ENCODE measurements at regions not wholly inside any gene's neighbourhood (a gene's known extent, or its start where the extent isn't known, plus 50 kb on each side); places are given as distances from the start of the nearest gene placed in this dataset.

- DNase-seq (ENCODE audit: low read depth) = no peak
- H3K36me3 ChIP-seq (ENCODE audit: control insufficient read depth, insufficient read depth, low read length) = no peaks in the 10 kb centered on the region
- no peak for TF ChIP-seq CTCF (IDR thresholded peaks at IDR 0.05; ENCODE audit: insufficient read depth, low read length, severe bottlenecking)
- H3K4me3 ChIP-seq (ENCODE audit: low read depth, low read length) = no peak overlapping the region
- H3K27me3 ChIP-seq (ENCODE audit: control insufficient read depth, insufficient read depth, low read length) = no peaks in the 10 kb centered on the region
- peak; percentile 23 for FAIRE-seq
These were observed 95.7 kb upstream of the CLDN10 start for GRCh38 chr13:95456815-95457214.

GRCh38 chr13:95457294-95457693 is 95.2 kb upstream of the CLDN10 start:
- no peak for FAIRE-seq
- Histone ChIP-seq H3K36me3 (ENCODE audit: control insufficient read depth, insufficient read depth, low read length) (no peaks in the 10 kb centered on the region), H3K27me3 (ENCODE audit: control insufficient read depth, insufficient read depth, low read length) (no peaks in the 10 kb centered on the region), H3K4me3 (ENCODE audit: low read depth, low read length) (no peak overlapping the region)
- DNase-seq (ENCODE audit: low read depth) = no peak
- no peak for TF ChIP-seq CTCF (IDR thresholded peaks at IDR 0.05; ENCODE audit: insufficient read depth, low read length, severe bottlenecking)

GRCh38 chr13:95462801-95463200 is 89.7 kb upstream of the CLDN10 start:
- Histone ChIP-seq H3K4me3 (ENCODE audit: low read depth, low read length) (no peak overlapping the region), H3K27me3 (ENCODE audit: control insufficient read depth, insufficient read depth, low read length) (no peaks in the 10 kb centered on the region), H3K36me3 (ENCODE audit: control insufficient read depth, insufficient read depth, low read length) (no peaks in the 10 kb centered on the region)
- TF ChIP-seq CTCF (IDR thresholded peaks at IDR 0.05; ENCODE audit: insufficient read depth, low read length, severe bottlenecking) = no peak
- FAIRE-seq (no peak), DNase-seq (ENCODE audit: low read depth) (no peak)

GRCh38 chr13:95463531-95463930 is 89.0 kb upstream of the CLDN10 start:
- FAIRE-seq = peak; percentile 18
- no peak for TF ChIP-seq CTCF (IDR thresholded peaks at IDR 0.05; ENCODE audit: insufficient read depth, low read length, severe bottlenecking)
- DNase-seq (ENCODE audit: low read depth) = peak; percentile 43

GRCh38 chr13:95470574-95471366 is 81.8 kb upstream of the CLDN10 start:
- H3K27me3 ChIP-seq (ENCODE audit: control insufficient read depth, insufficient read depth, low read length) = no peaks in the 10 kb centered on the region
- DNase-seq (ENCODE audit: low read depth) (no peak), FAIRE-seq (no peak)
- TF ChIP-seq CTCF (IDR thresholded peaks at IDR 0.05; ENCODE audit: insufficient read depth, low read length, severe bottlenecking) = no peak
- no peaks in the 10 kb centered on the region for H3K36me3 ChIP-seq (ENCODE audit: control insufficient read depth, insufficient read depth, low read length)
- no peak overlapping the region for H3K4me3 ChIP-seq (ENCODE audit: low read depth, low read length)

More at GRCh38 chr13:95463531-95463930, 89.0 kb upstream of the CLDN10 start:
- Histone ChIP-seq H3K27me3 (ENCODE audit: control insufficient read depth, insufficient read depth, low read length) (no peaks in the 10 kb centered on the region), H3K4me3 (ENCODE audit: low read depth, low read length) (no peak overlapping the region), H3K36me3 (ENCODE audit: control insufficient read depth, insufficient read depth, low read length) (no peaks in the 10 kb centered on the region)

GRCh38 chr13:95471960-95472359 is 80.6 kb upstream of the CLDN10 start:
- peaks cover 3% of the 10 kb centered on the region for H3K27me3 ChIP-seq (ENCODE audit: control insufficient read depth, insufficient read depth, low read length)
- FAIRE-seq (no peak), DNase-seq (ENCODE audit: low read depth) (no peak)
- no peak for TF ChIP-seq CTCF (IDR thresholded peaks at IDR 0.05; ENCODE audit: insufficient read depth, low read length, severe bottlenecking)
- H3K36me3 ChIP-seq (ENCODE audit: control insufficient read depth, insufficient read depth, low read length) = no peaks in the 10 kb centered on the region
- H3K4me3 ChIP-seq (ENCODE audit: low read depth, low read length) = no peak overlapping the region
